Astrocyte (in vitro differentiated cells and primary cell): ENCODE measurements at regions not wholly inside any gene's neighbourhood (a gene's known extent, or its start where the extent isn't known, plus 50 kb on each side); places are given as distances from the start of the nearest gene placed in this dataset.

Experiments used
- DNase-seq: peaks from one replicate; pipeline ENCODE4 v3.0.0-alpha.2; 2010; ENCODE audit warnings: low read depth
- FAIRE-seq: peaks from 2 replicates; lab custom pipeline; 2011; peaks lifted over from hg19 to GRCh38; lab: Jason Lieb, UNC
- H2AFZ ChIP-seq: 2 replicates; pipeline ENCODE4 v1.6.0; 2012; ENCODE audit warnings: low read depth, low read length, inconsistent platforms
- H3K27ac ChIP-seq: 2 replicates; pipeline ENCODE4 v1.5.1; 2011; ENCODE audit warnings: low read depth, low read length, inconsistent platforms
- H3K27me3 ChIP-seq: 2 replicates; pipeline ENCODE4 v1.6.0; 2011; ENCODE audit warnings: low read length, inconsistent platforms; ENCODE audit not compliant: insufficient read depth
- H3K36me3 ChIP-seq: 2 replicates; pipeline ENCODE4 v1.5.1; 2011; ENCODE audit warnings: low read length, inconsistent platforms; ENCODE audit not compliant: insufficient read depth
- H3K4me1 ChIP-seq: 2 replicates; pipeline ENCODE4 v1.5.1; 2011; ENCODE audit warnings: low read length, inconsistent platforms; ENCODE audit not compliant: insufficient read depth
- H3K4me2 ChIP-seq: 2 replicates; pipeline ENCODE4 v1.6.0; 2012; ENCODE audit warnings: low read length, inconsistent platforms
- H3K4me3 ChIP-seq: 2 replicates; pipeline ENCODE4 v1.5.1; 2011; ENCODE audit warnings: low read depth, mild to moderate bottlenecking, low read length, inconsistent platforms; ENCODE audit not compliant: insufficient read depth
- H3K79me2 ChIP-seq: 2 replicates; pipeline ENCODE4 v1.6.0; 2012; ENCODE audit warnings: mild to moderate bottlenecking, low read length, inconsistent platforms; ENCODE audit not compliant: insufficient read depth
- H3K9ac ChIP-seq: 2 replicates; pipeline ENCODE4 v1.6.0; 2012; ENCODE audit warnings: mild to moderate bottlenecking, low read length, inconsistent platforms
- H3K9me3 ChIP-seq: 2 replicates; pipeline ENCODE4 v1.5.1; 2012; ENCODE audit warnings: low read depth, mild to moderate bottlenecking, low read length, inconsistent platforms; ENCODE audit not compliant: insufficient read depth
- H4K20me1 ChIP-seq: 2 replicates; pipeline ENCODE4 v1.6.0; 2012; ENCODE audit warnings: low read length, inconsistent platforms; ENCODE audit not compliant: insufficient read depth
- H3K27ac Mint-ChIP-seq: one replicate; pipeline ENCODE4 v1.8.0; 2021; ENCODE audit warnings: mild to moderate bottlenecking, mixed read lengths; ENCODE audit not compliant: unreplicated experiment
- H3K27me3 Mint-ChIP-seq: one replicate; pipeline ENCODE4 v1.8.0; 2021; ENCODE audit warnings: low read depth, mixed read lengths; ENCODE audit not compliant: unreplicated experiment
- H3K36me3 Mint-ChIP-seq: one replicate; pipeline ENCODE4 v1.8.0; 2021; ENCODE audit warnings: low read depth, mixed read lengths; ENCODE audit not compliant: unreplicated experiment
- H3K4me1 Mint-ChIP-seq: one replicate; pipeline ENCODE4 v1.8.0; 2021; ENCODE audit warnings: low read depth, mixed read lengths; ENCODE audit not compliant: unreplicated experiment
- H3K4me3 Mint-ChIP-seq: one replicate; pipeline ENCODE4 v1.8.0; 2021; ENCODE audit warnings: mild to moderate bottlenecking, moderate library complexity, mixed read lengths; ENCODE audit not compliant: unreplicated experiment
- H3K9me3 Mint-ChIP-seq: one replicate; pipeline ENCODE4 v1.8.0; 2021; ENCODE audit warnings: mild to moderate bottlenecking, mixed read lengths; ENCODE audit not compliant: unreplicated experiment
- CTCF ChIP-seq: IDR thresholded peaks from 2 replicates; pipeline ENCODE4 v1.5.1; 2011; ENCODE audit warnings: low read depth, mild to moderate bottlenecking, inconsistent platforms, low read length, moderate library complexity; ENCODE audit not compliant: insufficient read depth
- EZH2 ChIP-seq: IDR thresholded peaks from 2 replicates; pipeline ENCODE4 v1.6.1; 2012; ENCODE audit warnings: mild to moderate bottlenecking, low read length, inconsistent platforms; ENCODE audit not compliant: insufficient read depth

GRCh38 chr10:1960982-1961381, 223.7 kb upstream of the ADARB2 start:
- Histone ChIP-seq H4K20me1 (no peaks in the 10 kb centered on the region), H3K27me3 (no peaks in the 10 kb centered on the region), H3K9me3 (no peaks in the 10 kb centered on the region), H3K4me1 (no peaks in the 10 kb centered on the region), H3K4me3 (no peak overlapping the region), H3K27ac (no peak overlapping the region), H3K9ac (no peak overlapping the region), H3K36me3 (no peaks in the 10 kb centered on the region), H2AFZ (no peak overlapping the region), H3K79me2 (no peaks in the 10 kb centered on the region), H3K4me2 (no peak overlapping the region)
- no peaks in the 10 kb centered on the region for H3K4me1 Mint-ChIP-seq
- peaks cover 1% of the 10 kb centered on the region for H3K27me3 Mint-ChIP-seq
- TF ChIP-seq CTCF (no peak), EZH2 (no peak)
- H3K27ac Mint-ChIP-seq = no peak overlapping the region
- H3K4me3 Mint-ChIP-seq = no peak overlapping the region
- FAIRE-seq (no peak), DNase-seq (no peak)
- H3K36me3 Mint-ChIP-seq = no peaks in the 10 kb centered on the region
- H3K9me3 Mint-ChIP-seq = peaks cover 5% of the 10 kb centered on the region

- Histone ChIP-seq H3K4me2 (no peak overlapping the region), H4K20me1 (no peaks in the 10 kb centered on the region), H3K4me1 (no peaks in the 10 kb centered on the region), H3K27me3 (no peaks in the 10 kb centered on the region), H3K79me2 (no peaks in the 10 kb centered on the region), H3K36me3 (no peaks in the 10 kb centered on the region), H3K9me3 (peaks cover 4% of the 10 kb centered on the region), H3K4me3 (no peak overlapping the region), H2AFZ (no peak overlapping the region), H3K27ac (no peak overlapping the region), H3K9ac (no peak overlapping the region)
- no peak overlapping the region for H3K27ac Mint-ChIP-seq
- H3K4me1 Mint-ChIP-seq = no peaks in the 10 kb centered on the region
- H3K9me3 Mint-ChIP-seq = peaks cover 5% of the 10 kb centered on the region
- DNase-seq (no peak), FAIRE-seq (no peak)
- peaks cover 1% of the 10 kb centered on the region for H3K27me3 Mint-ChIP-seq
- no peak overlapping the region for H3K4me3 Mint-ChIP-seq
- H3K36me3 Mint-ChIP-seq = no peaks in the 10 kb centered on the region
- TF ChIP-seq EZH2 = no peak
Measured at GRCh38 chr10:1957057-1957456, 219.7 kb upstream of the ADARB2 start.

DNA sequence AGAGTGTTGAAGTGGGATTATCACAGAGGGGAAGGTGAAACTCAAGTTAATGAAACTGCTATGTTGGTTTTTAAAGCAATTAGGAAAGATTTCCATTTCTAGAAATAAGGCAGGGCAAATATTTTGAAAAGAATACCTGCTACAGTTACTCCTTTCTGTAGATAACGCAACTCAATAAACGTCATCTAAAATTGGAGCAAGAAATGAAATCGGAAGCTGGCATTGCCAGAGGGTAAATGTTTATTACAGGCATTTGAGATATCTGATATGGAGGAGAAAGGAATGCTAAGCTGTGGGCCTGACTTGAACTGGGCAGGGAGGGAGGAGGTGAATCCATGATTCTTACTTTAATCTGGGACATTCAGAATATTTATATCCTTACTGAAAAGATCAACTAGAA, 217.0 kb upstream of the ADARB2 start:
- no peaks in the 10 kb centered on the region for H4K20me1 ChIP-seq
- Mint-ChIP-seq H3K27me3 (no peaks in the 10 kb centered on the region), H3K27ac (no peak overlapping the region), H3K4me3 (no peak overlapping the region), H3K4me1 (peaks cover 5% of the 10 kb centered on the region), H3K9me3 (no peaks in the 10 kb centered on the region), H3K36me3 (no peaks in the 10 kb centered on the region)
- no peak overlapping the region for H3K9ac ChIP-seq
- H3K79me2 ChIP-seq = no peaks in the 10 kb centered on the region
- no peak for TF ChIP-seq EZH2
- TF ChIP-seq CTCF = no peak
- H3K27ac ChIP-seq = no peak overlapping the region
- H3K9me3 ChIP-seq = peaks cover 4% of the 10 kb centered on the region
- no peak overlapping the region for H3K4me3 ChIP-seq
- no peaks in the 10 kb centered on the region for H3K27me3 ChIP-seq
- no peaks in the 10 kb centered on the region for H3K4me1 ChIP-seq
- no peak overlapping the region for H2AFZ ChIP-seq
- no peak overlapping the region for H3K4me2 ChIP-seq
- DNase-seq (no peak), FAIRE-seq (no peak)
- no peaks in the 10 kb centered on the region for H3K36me3 ChIP-seq
